IPS-NIHi7 (cell line): ENCODE measurements at regions not wholly inside any gene's neighbourhood (a gene's known extent, or its start where the extent isn't known, plus 50 kb on each side); places are given as distances from the start of the nearest gene placed in this dataset.
"Not testable (repeated sequence)": the region's sequence is repeated elsewhere in the genome, so short reads cannot be mapped to it uniquely, and the experiment has no call there.

ENCODE experiments used
- DNase-seq: peaks from one replicate; pipeline ENCODE4 v3.0.0; 2012; ENCODE audit warnings: mixed read lengths; ENCODE audit errors: extremely low spot score

- no peak for DNase-seq
Observed at GRCh38 chr5:123960526-123960925, 448.5 kb downstream of the CSNK1G3 start.

DNA sequence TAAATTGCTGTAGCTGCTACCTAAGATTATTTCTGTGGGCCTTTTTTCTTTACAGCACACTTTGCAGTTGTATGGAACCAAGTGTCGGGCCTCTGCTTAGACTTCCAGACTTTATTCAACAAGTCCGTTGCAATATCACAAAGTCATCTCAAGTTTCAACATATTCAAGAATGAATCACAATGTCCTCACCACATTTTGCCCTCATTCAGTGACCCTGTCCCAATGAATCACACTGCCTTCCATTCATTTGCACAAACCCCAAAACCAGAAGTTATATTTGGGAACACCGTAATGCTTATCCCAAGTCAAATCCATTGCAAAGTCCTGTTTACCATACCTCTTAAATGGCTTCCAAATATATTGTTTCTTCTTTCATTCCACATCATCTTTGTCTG lies 439.6 kb downstream of the CSNK1G3 start:
- DNase-seq, result no peak

DNA sequence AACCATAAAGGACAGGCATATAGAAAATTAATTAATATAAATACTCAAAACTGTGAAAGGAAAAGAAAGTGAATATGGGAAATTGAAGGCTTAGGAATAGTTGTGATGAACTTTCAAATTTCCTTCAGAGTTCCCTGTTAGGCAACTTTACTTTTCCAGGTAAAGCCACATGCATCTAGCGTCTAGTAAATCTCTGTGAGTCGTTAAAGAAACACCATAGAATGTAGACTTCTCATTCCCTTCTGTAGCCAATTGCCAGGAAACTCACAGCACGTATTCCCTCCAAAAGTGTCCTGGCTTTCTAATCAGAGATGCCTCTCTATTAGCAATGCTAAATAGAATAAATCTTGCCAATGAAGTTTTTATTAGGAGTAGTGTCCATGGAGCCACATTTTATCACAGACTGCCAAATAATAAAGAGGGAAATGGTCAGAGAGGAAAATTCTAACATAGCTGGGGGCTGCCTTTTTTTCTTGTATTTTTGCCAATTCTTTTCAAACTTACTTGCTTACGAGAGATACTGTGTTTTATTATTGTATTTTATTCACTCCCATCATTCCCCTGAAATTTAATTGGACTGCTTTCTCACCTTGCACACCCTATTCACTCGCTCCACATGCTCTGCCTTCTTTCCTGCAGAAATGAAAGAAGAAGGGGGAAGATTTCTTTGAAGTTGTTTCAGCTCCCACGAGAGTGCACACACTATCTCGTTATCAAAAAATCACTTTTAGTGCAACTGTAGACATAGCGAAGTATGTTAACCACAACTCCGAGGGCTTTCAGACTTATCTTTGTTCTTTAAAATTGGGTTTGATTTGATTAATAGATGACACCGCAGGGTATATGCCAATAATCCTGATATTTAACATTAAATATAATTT lies 439.0 kb downstream of the CSNK1G3 start:
- DNase-seq, result no peak

DNA sequence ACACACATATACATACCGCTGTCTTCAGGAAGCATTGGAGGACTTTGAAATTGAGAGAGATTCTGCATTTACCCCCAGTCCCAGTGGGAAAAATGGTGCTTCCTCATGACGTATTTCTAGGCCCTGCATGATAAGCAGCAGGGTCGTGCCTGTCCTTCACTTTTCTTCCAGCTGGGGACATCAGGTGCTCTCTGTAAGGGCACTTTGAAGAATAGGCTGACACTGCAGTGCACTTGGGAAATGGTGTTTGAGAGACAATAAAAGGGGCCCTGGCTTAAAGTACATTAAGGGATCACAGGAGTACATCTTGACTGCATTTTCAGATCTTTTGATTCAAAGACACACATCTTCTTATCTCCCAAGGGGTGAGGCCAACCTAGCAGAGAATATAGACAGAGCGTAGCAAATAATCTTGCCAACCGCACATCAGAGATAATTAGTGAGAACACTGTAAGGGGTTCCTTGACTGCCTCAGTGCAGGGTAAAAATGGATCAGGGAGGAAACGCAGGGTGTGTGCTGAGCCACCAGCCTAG lies 437.9 kb downstream of the CSNK1G3 start:
- DNase-seq, result peak; percentile 8

GRCh38 chr5:123949043-123949804 lies 437.2 kb downstream of the CSNK1G3 start:
- DNase-seq, result no peak

GRCh38 chr5:123947797-123948196 lies 435.8 kb downstream of the CSNK1G3 start:
- no peak for DNase-seq

DNA sequence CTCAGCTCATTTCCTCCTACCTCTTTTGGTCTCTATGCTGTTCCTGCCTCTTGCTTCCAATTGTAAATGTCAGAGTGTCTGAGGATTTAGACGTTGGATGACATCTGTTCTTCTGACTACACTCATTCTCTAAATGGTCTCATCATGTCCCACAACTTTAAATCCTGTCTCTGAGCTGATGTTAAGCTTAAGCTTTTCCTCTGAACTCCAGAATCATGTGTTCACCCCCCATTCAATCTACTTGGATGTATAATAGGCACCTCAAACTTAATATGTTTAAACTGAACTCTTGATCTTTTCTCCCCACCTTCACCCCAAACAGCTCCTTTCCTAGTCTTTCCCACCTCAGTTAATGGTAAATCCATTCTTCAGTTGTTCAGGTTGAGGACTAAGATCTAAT lies 433.6 kb downstream of the CSNK1G3 start:
- no peak for DNase-seq

DNA sequence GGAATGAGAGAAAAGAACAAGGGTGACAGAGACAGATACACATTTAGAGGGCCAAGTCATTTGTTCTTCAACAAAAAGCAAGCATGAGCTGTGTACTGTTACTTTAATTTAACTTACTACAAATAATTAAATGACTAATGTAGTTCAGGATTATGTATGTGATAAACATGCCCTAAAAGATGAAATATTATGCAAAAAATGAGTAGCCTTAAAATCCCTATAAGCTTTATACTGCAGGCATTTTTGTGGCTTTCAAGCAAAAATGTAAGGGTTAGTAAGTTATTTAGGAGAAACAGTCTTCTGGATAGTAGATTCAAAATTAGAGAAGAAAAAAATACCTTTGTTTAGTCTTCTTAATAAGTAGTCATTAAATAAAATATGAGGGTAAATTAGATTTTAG lies 431.2 kb downstream of the CSNK1G3 start:
- no peak for DNase-seq

GRCh38 chr5:123940416-123940815 lies 428.4 kb downstream of the CSNK1G3 start:
- no peak for DNase-seq

- peak; percentile 38 for DNase-seq
Observed at GRCh38 chr5:123937230-123937629, 425.3 kb downstream of the CSNK1G3 start.

GRCh38 chr5:123936548-123936947 lies 424.6 kb downstream of the CSNK1G3 start:
- no peak for DNase-seq

DNA sequence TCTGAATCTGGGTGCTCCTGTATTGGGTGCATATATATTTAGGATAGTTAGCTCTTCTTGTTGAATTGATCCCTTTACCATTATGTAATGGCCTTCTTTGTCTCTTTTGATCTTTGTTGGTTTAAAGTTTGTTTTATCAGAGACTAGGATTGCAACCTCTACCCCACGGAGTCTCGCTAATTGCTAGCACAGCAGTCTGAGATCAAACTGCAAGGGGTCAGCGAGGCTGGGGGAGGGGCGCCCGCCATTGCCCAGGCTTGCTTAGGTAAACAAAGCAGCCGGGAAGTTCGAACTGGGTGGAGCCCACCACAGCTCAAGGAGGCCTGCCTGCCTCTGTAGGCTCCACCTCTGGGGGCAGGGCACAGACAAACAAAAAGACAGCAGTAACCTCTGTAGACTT lies 421.8 kb downstream of the CSNK1G3 start:
- DNase-seq, result not testable (repeated sequence)

DNA sequence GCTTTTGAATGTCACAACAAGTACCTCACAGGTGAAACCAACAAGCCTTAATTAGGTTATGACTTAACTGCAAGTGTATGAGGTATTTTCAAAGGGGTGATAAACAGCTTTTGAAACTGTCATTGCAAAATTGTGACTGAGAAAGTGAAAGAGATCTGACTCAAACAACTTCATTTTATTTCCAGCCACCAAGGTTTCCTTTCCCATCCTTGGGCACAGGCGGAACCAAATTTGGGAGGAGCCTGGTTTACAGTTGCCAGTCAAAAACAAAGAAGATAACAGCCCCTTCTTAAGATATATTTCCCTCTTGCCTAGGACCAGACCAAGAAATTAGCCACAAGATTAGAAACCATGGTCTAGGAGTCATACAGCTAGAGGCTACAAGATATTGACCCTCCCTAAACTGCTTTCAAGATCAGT lies 417.1 kb downstream of the CSNK1G3 start:
- no peak for DNase-seq

DNA sequence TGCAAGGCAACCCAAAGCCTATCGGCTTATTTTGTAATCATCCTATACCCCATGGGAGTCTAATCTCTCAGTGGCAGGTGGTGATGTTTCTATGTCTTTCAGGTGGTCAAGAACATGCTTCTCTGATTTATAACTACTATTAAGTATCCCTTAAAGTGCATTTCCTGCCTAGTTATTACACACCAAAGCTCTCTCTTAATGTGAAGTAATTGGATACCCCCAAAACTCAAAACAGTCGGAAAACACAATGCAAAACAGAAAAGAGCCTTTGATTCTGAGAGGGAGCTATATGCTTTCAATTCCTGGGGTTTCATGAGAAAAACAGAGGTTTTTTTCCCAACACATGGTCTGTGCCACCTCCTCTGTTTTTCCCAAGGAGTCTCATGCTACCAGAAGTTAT lies 416.4 kb downstream of the CSNK1G3 start:
- no peak for DNase-seq

- DNase-seq, result no peak
Observed at GRCh38 chr5:123921193-123921592, 409.2 kb downstream of the CSNK1G3 start.

- DNase-seq, result no peak
Observed at GRCh38 chr5:123916345-123917121, 404.6 kb downstream of the CSNK1G3 start.

GRCh38 chr5:123914333-123914732 lies 402.4 kb downstream of the CSNK1G3 start:
- DNase-seq, result no peak

DNA sequence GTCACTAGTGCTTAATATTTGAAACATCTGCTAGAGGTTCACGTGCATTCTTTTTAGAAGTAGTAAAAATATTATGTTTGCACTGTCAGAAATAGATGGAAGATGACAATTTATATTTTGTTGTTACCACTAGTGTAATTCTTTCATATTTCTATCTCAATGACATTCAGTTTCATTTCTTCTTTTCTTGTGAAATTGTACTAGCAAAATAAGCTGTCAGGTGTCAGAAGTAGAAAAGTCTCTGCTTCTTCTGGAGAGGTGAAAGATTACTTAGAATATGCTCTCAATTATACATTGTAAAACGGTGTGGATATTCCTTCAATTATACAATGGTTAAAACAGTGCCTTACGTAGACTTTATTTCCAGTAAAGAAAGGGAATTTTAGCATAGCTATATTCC lies 395.4 kb downstream of the CSNK1G3 start:
- no peak for DNase-seq

DNA sequence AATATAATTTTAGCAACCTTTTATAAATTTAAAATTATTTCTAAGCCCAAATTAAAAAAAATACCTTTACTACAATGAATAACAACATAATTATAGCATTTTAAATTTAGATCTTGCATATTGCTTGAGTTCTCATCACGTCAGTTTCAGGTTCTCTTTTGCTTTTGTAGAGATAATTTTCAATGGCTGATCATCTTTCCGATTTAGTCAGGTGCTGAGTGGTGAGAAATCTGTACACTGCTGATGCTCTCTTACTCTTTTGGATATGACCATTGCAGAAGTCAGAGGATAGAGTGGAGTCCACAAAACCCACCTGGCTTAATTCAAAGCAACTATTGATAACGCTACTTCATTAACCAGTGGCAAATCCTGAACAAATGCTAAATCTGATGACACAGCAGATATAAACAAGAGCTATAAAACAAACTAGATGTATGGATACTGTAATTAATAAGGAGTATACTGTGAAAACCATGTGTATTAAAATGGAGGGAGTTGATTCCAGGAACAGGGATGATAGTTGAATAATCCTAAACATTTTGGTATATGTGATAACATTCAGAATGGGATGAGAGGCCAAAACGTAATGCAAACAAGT lies 394.8 kb downstream of the CSNK1G3 start:
- DNase-seq, result no peak

GRCh38 chr5:123885081-123885480 lies 373.1 kb downstream of the CSNK1G3 start:
- no peak for DNase-seq

DNA sequence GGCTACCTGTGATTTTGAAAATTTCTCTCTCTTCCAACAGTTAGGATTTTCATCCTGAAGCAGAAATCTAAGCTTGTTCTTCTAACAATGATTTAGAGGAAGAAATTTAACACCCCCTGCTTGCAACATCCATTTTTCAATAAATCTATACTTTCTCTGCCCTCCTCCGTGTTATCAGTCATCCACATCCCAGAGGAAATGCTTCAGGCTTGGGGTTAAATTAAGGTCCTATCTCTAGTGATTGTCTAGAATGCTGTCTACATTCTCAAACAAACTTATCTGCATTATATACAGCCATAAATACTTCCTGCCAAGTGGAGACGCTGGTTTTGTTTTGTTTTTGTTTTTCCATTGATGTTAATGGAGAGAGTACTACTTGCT lies 371.0 kb downstream of the CSNK1G3 start:
- DNase-seq, result no peak
